Neural cell (in vitro differentiated cells): ENCODE measurements at regions not wholly inside any gene's neighbourhood (a gene's known extent, or its start where the extent isn't known, plus 50 kb on each side); places are given as distances from the start of the nearest gene placed in this dataset.

Experiments used
- EZH2 ChIP-seq: fragments of 200-600, 300-800 bp; shearing (Covaris generic), sonication (generic); IDR thresholded peaks from 2 replicates; pipeline ENCODE4 v1.6.1; 2014; ENCODE audit warnings: antibody characterized with exemption, low read length, borderline replicate concordance, mild to moderate bottlenecking; ENCODE audit not compliant: insufficient read depth, poor library complexity, severe bottlenecking
- MXI1 ChIP-seq: fragments of 450-650 bp; conservative IDR thresholded peaks from 2 replicates; pipeline ENCODE4 v1.6.1; 2014; ENCODE audit warnings: antibody characterized with exemption, mild to moderate bottlenecking; ENCODE audit not compliant: poor library complexity, severe bottlenecking
- TF ChIP-seq, protein P1 (sequence below): fragments of 450-650 bp; IDR thresholded peaks from 2 replicates; pipeline ENCODE4 v1.5.1; 2014; ENCODE audit warnings: antibody characterized with exemption, mild to moderate bottlenecking, moderate library complexity; ENCODE audit not compliant: poor library complexity, severe bottlenecking

DNA sequence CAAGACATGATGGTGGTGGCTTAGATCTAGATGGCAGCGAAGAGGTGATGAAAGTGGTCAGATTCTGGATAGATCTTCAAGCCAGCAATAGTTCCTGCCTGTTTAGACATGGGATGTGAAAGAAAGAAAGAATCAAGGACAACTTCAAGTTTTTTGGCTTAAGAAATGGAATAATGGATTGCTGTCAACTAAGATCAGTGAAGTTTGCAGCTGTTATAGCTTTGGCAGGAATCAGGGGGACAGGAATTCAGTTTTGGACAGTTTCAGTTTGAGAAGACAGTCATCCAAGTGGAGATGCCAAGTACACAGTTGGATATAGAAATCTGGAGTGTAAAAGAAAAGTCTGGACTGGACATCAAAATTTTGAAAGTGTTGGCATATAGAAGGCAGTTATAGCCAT, 283.7 kb upstream of the PKDCC start:
- TF ChIP-seq MXI1 = no peak
- TF ChIP-seq, protein P1, sequence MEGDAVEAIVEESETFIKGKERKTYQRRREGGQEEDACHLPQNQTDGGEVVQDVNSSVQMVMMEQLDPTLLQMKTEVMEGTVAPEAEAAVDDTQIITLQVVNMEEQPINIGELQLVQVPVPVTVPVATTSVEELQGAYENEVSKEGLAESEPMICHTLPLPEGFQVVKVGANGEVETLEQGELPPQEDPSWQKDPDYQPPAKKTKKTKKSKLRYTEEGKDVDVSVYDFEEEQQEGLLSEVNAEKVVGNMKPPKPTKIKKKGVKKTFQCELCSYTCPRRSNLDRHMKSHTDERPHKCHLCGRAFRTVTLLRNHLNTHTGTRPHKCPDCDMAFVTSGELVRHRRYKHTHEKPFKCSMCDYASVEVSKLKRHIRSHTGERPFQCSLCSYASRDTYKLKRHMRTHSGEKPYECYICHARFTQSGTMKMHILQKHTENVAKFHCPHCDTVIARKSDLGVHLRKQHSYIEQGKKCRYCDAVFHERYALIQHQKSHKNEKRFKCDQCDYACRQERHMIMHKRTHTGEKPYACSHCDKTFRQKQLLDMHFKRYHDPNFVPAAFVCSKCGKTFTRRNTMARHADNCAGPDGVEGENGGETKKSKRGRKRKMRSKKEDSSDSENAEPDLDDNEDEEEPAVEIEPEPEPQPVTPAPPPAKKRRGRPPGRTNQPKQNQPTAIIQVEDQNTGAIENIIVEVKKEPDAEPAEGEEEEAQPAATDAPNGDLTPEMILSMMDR = no peak
- no peak for TF ChIP-seq EZH2
